ENCODE measurements at regions not wholly inside any gene's neighbourhood (a gene's known extent, or its start where the extent isn't known, plus 50 kb on each side); places are given as distances from the start of the nearest gene placed in this dataset.
"Not testable (repeated sequence)": the region's sequence is repeated elsewhere in the genome, so short reads cannot be mapped to it uniquely, and the experiment has no call there.

GRCh38 chr14:105948955-105949354 is 422.6 kb downstream of the TMEM121 start:
- not testable (repeated sequence) for TF ChIP-seq CTCF, POLR2A (IDR thresholded peaks at IDR 0.05)

All from testis (tissue), 2 donors.